Thoracic aorta (tissue), 2 donors: ENCODE measurements at regions not wholly inside any gene's neighbourhood (a gene's known extent, or its start where the extent isn't known, plus 50 kb on each side); places are given as distances from the start of the nearest gene placed in this dataset.

Source experiments
- ATAC-seq: fragments of 150-250 bp; one replicate; pipeline ENCODE4 v1.8.0; 2017; ENCODE audit warnings: low read depth; ENCODE audit not compliant: insufficient number of reproducible peaks, low FRiP score
- DNase-seq: peaks from one replicate; pipeline ENCODE4 v3.0.0-alpha.2; 2020; ENCODE audit warnings: low spot score
- H3K27ac ChIP-seq, 2 donors: fragments of 200-600 bp; sonication (generic); 1 replicate in 1 of 2; 2 replicates in 1 of 2; pipeline ENCODE4 v1.5.1; 2016; ENCODE audit warnings: mild to moderate bottlenecking in 2 of 2, moderate library complexity in 2 of 2
- H3K27me3 ChIP-seq: fragments of 200-600 bp; sonication (generic); replicated peaks from 2 replicates; pipeline ENCODE4 v1.6.0; 2016; ENCODE audit warnings: mild to moderate bottlenecking; ENCODE audit not compliant: insufficient read depth
- H3K36me3 ChIP-seq: fragments of 200-600 bp; sonication (generic); one replicate; pipeline ENCODE4 v1.5.1; 2016
- H3K4me1 ChIP-seq, 2 donors: fragments of 200-600 bp; sonication (generic); 1 replicate in 1 of 2; 2 replicates in 1 of 2; pipeline versions ENCODE4 v1.5.1 to v1.6.0; 2016; ENCODE audit warnings: low read depth in 2 of 2, mild to moderate bottlenecking in 1 of 2; ENCODE audit not compliant: control insufficient read depth in 1 of 2
- H3K4me3 ChIP-seq: fragments of 200-600 bp; sonication (generic); 2 replicates; pipeline ENCODE4 v1.5.1; 2016; ENCODE audit warnings: mild to moderate bottlenecking
- H3K9me3 ChIP-seq: fragments of 200-600 bp; sonication (generic); 2 replicates; pipeline ENCODE4 v1.5.1; 2016
- CTCF ChIP-seq: fragments of 200-600 bp; sonication (generic); IDR thresholded peaks from one replicate; pipeline ENCODE4 v1.5.1; 2019; ENCODE audit warnings: antibody characterized with exemption

DNA sequence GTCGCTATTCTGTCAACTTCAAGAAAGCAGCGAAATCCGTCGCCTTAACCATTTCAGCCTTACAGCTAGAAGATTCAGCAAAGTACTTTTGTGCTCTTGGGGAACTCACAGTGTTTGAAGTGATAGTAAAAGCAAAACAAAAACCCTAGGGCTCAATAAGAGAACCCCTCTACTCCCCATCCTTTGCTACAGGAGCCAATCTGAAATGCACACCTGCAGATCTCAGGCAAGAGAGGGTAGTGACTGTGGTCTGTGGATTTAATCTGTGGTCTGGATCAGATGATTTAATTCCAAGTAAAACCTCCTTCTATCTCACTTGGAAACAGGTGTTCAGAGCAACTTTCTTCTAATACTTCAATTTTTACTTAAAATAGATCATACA, 422.9 kb upstream of the OR4E1 start:
- ATAC-seq (no peak), DNase-seq (no peak)
- no peak for TF ChIP-seq CTCF
- H3K27me3 ChIP-seq: no peaks in the 10 kb centered on the region
- H3K27ac ChIP-seq: no peak overlapping the region
- H3K4me3 ChIP-seq: no peak overlapping the region
- H3K36me3 ChIP-seq: no peaks in the 10 kb centered on the region
- no peaks in the 10 kb centered on the region for H3K9me3 ChIP-seq
- H3K4me1 ChIP-seq: no peaks in the 10 kb centered on the region

GRCh38 chr14:22095860-22096513, 422.4 kb upstream of the OR4E1 start:
- Histone ChIP-seq H3K9me3 (no peaks in the 10 kb centered on the region), H3K27me3 (no peaks in the 10 kb centered on the region), H3K27ac (no peak overlapping the region), H3K36me3 (no peaks in the 10 kb centered on the region), H3K4me3 (no peak overlapping the region), H3K4me1 (no peaks in the 10 kb centered on the region)
- no peak for TF ChIP-seq CTCF
- ATAC-seq: no peak
- no peak for DNase-seq

GRCh38 chr14:22089940-22090339, 416.3 kb upstream of the OR4E1 start:
- ATAC-seq (no peak), DNase-seq (no peak)
- no peaks in the 10 kb centered on the region for H3K27me3 ChIP-seq
- TF ChIP-seq CTCF: no peak
- no peaks in the 10 kb centered on the region for H3K4me1 ChIP-seq
- H3K4me3 ChIP-seq: no peak overlapping the region
- H3K9me3 ChIP-seq: no peaks in the 10 kb centered on the region
- no peaks in the 10 kb centered on the region for H3K36me3 ChIP-seq
- no peak overlapping the region for H3K27ac ChIP-seq

GRCh38 chr14:22088614-22089342, 415.2 kb upstream of the OR4E1 start:
- H3K4me1 ChIP-seq: no peaks in the 10 kb centered on the region
- DNase-seq: no peak
- H3K4me3 ChIP-seq: no peak overlapping the region
- H3K27ac ChIP-seq: no peak overlapping the region
- H3K36me3 ChIP-seq: no peaks in the 10 kb centered on the region
- no peaks in the 10 kb centered on the region for H3K27me3 ChIP-seq
- no peak for ATAC-seq
- no peak for TF ChIP-seq CTCF
- no peaks in the 10 kb centered on the region for H3K9me3 ChIP-seq

DNA sequence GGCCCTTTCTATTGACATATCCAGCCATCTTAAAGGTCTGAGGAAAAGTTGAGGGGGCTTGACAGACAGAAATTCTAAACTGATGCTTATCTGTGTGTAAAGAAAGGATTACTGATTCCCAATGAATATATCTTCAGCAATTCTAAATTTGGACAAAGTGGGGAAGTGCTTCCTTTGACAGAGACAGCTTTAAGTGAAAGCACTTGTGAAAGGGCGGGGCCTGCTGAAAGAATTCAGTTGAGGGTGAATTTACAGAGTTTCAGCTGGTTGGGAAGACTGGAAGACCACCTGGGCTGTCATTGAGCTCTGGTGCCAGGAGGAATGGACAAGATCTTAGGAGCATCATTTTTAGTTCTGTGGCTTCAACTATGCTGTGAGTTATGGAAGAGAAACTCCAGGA, 412.5 kb upstream of the OR4E1 start:
- no peaks in the 10 kb centered on the region for H3K9me3 ChIP-seq
- TF ChIP-seq CTCF: no peak
- no peak for DNase-seq
- no peak overlapping the region for H3K27ac ChIP-seq
- ATAC-seq: no peak
- H3K36me3 ChIP-seq: no peaks in the 10 kb centered on the region
- H3K4me1 ChIP-seq: no peaks in the 10 kb centered on the region
- H3K4me3 ChIP-seq: no peak overlapping the region
- H3K27me3 ChIP-seq: no peaks in the 10 kb centered on the region
